Right renal pelvis (tissue), 4 donors: ENCODE measurements at regions not wholly inside any gene's neighbourhood (a gene's known extent, or its start where the extent isn't known, plus 50 kb on each side); places are given as distances from the start of the nearest gene placed in this dataset.

ENCODE experiments used
- DNase-seq, 4 donors: peaks; one replicate each; pipeline ENCODE4 v3.0.0-alpha.2; 2013; ENCODE audit warnings: low read depth in 4 of 4, low spot score in 3 of 4, missing footprints in 1 of 4

- peak in 1 of 4 donors; percentile 66 for DNase-seq
Measured at GRCh38 chr10:53025172-53025711, 252.7 kb upstream of the MBL2 start.

GRCh38 chr10:53023411-53023810 lies 250.8 kb upstream of the MBL2 start:
- no peak for DNase-seq

- no peak for DNase-seq
Measured at GRCh38 chr10:53022611-53023088, 250.1 kb upstream of the MBL2 start.

GRCh38 chr10:53013201-53013810 lies 240.7 kb upstream of the MBL2 start:
- DNase-seq, result no peak

- no peak for DNase-seq
Measured at GRCh38 chr10:53009961-53010907, 237.7 kb upstream of the MBL2 start.

GRCh38 chr10:53007527-53007842 lies 234.9 kb upstream of the MBL2 start:
- DNase-seq, result no peak

- DNase-seq, result no peak
Measured at GRCh38 chr10:53006663-53007526, 234.3 kb upstream of the MBL2 start.

GRCh38 chr10:53005612-53006345 lies 233.2 kb upstream of the MBL2 start:
- no peak for DNase-seq

GRCh38 chr10:53003094-53003493 lies 230.5 kb upstream of the MBL2 start:
- DNase-seq, result no peak

- no peak for DNase-seq
Measured at GRCh38 chr10:52999681-53000080, 227.1 kb upstream of the MBL2 start.

GRCh38 chr10:52999258-52999657 lies 226.7 kb upstream of the MBL2 start:
- DNase-seq, result no peak

GRCh38 chr10:52997007-52997406 lies 224.4 kb upstream of the MBL2 start:
- no peak for DNase-seq

- DNase-seq, result no peak
Measured at GRCh38 chr10:52994370-52994769, 221.8 kb upstream of the MBL2 start.

GRCh38 chr10:52993109-52993508 lies 220.5 kb upstream of the MBL2 start:
- no peak for DNase-seq

GRCh38 chr10:52992567-52992966 lies 220.0 kb upstream of the MBL2 start:
- DNase-seq, result no peak

- DNase-seq, result no peak
Measured at GRCh38 chr10:52988923-52989322, 216.3 kb upstream of the MBL2 start.

GRCh38 chr10:52986125-52986524 lies 213.5 kb upstream of the MBL2 start:
- DNase-seq, result no peak

- no peak for DNase-seq
Measured at GRCh38 chr10:52984169-52984568, 211.6 kb upstream of the MBL2 start.

- no peak for DNase-seq
Measured at GRCh38 chr10:52979295-52979990, 206.9 kb upstream of the MBL2 start.

GRCh38 chr10:52977581-52977980 lies 205.0 kb upstream of the MBL2 start:
- DNase-seq, result no peak
